GM12872 (cell line): ENCODE measurements at regions not wholly inside any gene's neighbourhood (a gene's known extent, or its start where the extent isn't known, plus 50 kb on each side); places are given as distances from the start of the nearest gene placed in this dataset.

ENCODE experiments used
- CTCF ChIP-seq: IDR thresholded peaks from 3 replicates; pipeline ENCODE4 v1.5.1; 2011; ENCODE audit warnings: low read depth, mild to moderate bottlenecking, low read length, moderate library complexity; ENCODE audit not compliant: insufficient read depth

- no peak for TF ChIP-seq CTCF
Observed at GRCh38 chr3:20305647-20306046, 119.6 kb upstream of the SGO1 start.

GRCh38 chr3:20302766-20303165 is 116.8 kb upstream of the SGO1 start:
- TF ChIP-seq CTCF, result no peak

- no peak for TF ChIP-seq CTCF
Observed at GRCh38 chr3:20288050-20288449, 102.0 kb upstream of the SGO1 start.

GRCh38 chr3:20280257-20280656 is 94.3 kb upstream of the SGO1 start:
- no peak for TF ChIP-seq CTCF

GRCh38 chr3:20264900-20265567 is 79.0 kb upstream of the SGO1 start:
- TF ChIP-seq CTCF, result no peak

- TF ChIP-seq CTCF, result no peak
Observed at GRCh38 chr3:20258371-20258770, 72.4 kb upstream of the SGO1 start.

GRCh38 chr3:20256144-20256543 is 70.1 kb upstream of the SGO1 start:
- no peak for TF ChIP-seq CTCF
